GM12878 (cell line): ENCODE measurements at regions not wholly inside any gene's neighbourhood (a gene's known extent, or its start where the extent isn't known, plus 50 kb on each side); places are given as distances from the start of the nearest gene placed in this dataset.

Experiments
- ATAC-seq: fragments of 200-7000 bp; cut with Tn5 transposase; 3 replicates; pipeline ENCODE4 v1.9.1; 2020; ENCODE audit warnings: mild to moderate bottlenecking, moderate library complexity
- BruUV-seq: library from RNA; stranded (reverse); fragments of 400-500 nt; replicated peaks from 2 replicates; lab custom pipeline; 2021; lab: Mats Ljungman, UMichigan
- CTCF ChIA-PET: fragments of 300-600 bp; sonication (Branson Sonifier 250); formaldehyde crosslinking; extraction: SDS; loops from one replicate; lab custom pipeline; 2021; ENCODE audit warnings: inconsistent platforms; lab: Yijun Ruan, JAX
- POLR2A ChIA-PET: fragments of 350-600 bp; formaldehyde crosslinking; extraction: SDS; loops from one replicate; lab custom pipeline; 2021; ENCODE audit warnings: inconsistent platforms; lab: Charles Lee
- RAD21 ChIA-PET: fragments of 300-600 bp; sonication (Branson Sonifier 250); formaldehyde crosslinking; loops from one replicate; lab custom pipeline; 2023; ENCODE audit warnings: antibody characterized with exemption; ENCODE audit not compliant: unreplicated experiment; lab: Charles Lee
- SMC1A ChIA-PET: fragments of 300-600 bp; sonication (Branson Sonifier 250); formaldehyde crosslinking; loops from one replicate; lab custom pipeline; 2023; ENCODE audit not compliant: unreplicated experiment, uncharacterized antibody; lab: Charles Lee
- DNase-seq: peaks from one replicate; pipeline ENCODE4 v3.0.0-alpha.2; 2011; ENCODE audit warnings: low read depth, low spot score
- FAIRE-seq: peaks from 3 replicates; lab custom pipeline; 2011; peaks lifted over from hg19 to GRCh38; lab: Jason Lieb, UNC
- H2AFZ ChIP-seq: 2 replicates; pipeline ENCODE4 v1.6.0; 2011; ENCODE audit warnings: low read depth, low read length, control low read depth; ENCODE audit not compliant: control insufficient read depth
- H3K27ac ChIP-seq: 2 replicates; pipeline ENCODE4 v1.5.1; 2011; ENCODE audit warnings: control low read depth; ENCODE audit not compliant: control insufficient read depth, insufficient read depth
- H3K27me3 ChIP-seq, 2 experiments: replicated peaks in 1 of 2; 2 replicates each; pipeline versions ENCODE4 v1.6.0 to v1.6.1; 2011; ENCODE audit warnings: low read length in 1 of 2; ENCODE audit not compliant: control insufficient read depth in 2 of 2, insufficient read depth in 2 of 2
- H3K36me3 ChIP-seq, 2 experiments: 2 replicates each; pipeline ENCODE4 v1.5.1; 2011; ENCODE audit warnings: low read length in 1 of 2; ENCODE audit not compliant: control insufficient read depth in 2 of 2, insufficient read depth in 2 of 2
- H3K4me1 ChIP-seq: 2 replicates; pipeline ENCODE4 v1.6.1; 2011; ENCODE audit warnings: mild to moderate bottlenecking, low read length, moderate library complexity, mixed read lengths; ENCODE audit not compliant: control insufficient read depth, insufficient read depth
- H3K4me2 ChIP-seq: 2 replicates; pipeline ENCODE4 v1.6.0; 2011; ENCODE audit warnings: control low read depth; ENCODE audit not compliant: control insufficient read depth, insufficient read depth
- H3K4me3 ChIP-seq: fragments of 200-600 bp; sonication (generic); 2 replicates; pipeline ENCODE4 v1.5.1; 2016
- H3K79me2 ChIP-seq: 2 replicates; pipeline ENCODE4 v1.6.0; 2011; ENCODE audit warnings: low read length; ENCODE audit not compliant: control insufficient read depth, insufficient read depth
- H3K9ac ChIP-seq: 2 replicates; pipeline ENCODE4 v1.8.0; 2011; ENCODE audit warnings: low read length, control low read depth, mixed read lengths; ENCODE audit not compliant: control insufficient read depth, insufficient read depth
- H3K9me3 ChIP-seq: replicated peaks from 3 replicates; pipeline ENCODE4 v1.5.1; 2011; ENCODE audit warnings: mild to moderate bottlenecking, low read length; ENCODE audit not compliant: control insufficient read depth, insufficient read depth
- H4K20me1 ChIP-seq: 2 replicates; pipeline ENCODE4 v1.6.0; 2011; ENCODE audit not compliant: control insufficient read depth, insufficient read depth
- CBFB ChIP-seq: IDR thresholded peaks from 2 replicates; pipeline ENCODE4 v1.6.1; 2016; ENCODE audit warnings: antibody characterized with exemption, low read depth
- CEBPZ ChIP-seq: fragments of 150-350 bp; IDR thresholded peaks from 2 replicates; pipeline ENCODE4 v1.6.1; 2016; ENCODE audit warnings: low read depth, low read length
- GABPA ChIP-seq: IDR thresholded peaks from 2 replicates; pipeline ENCODE4 v1.6.1; 2014; ENCODE audit warnings: antibody characterized with exemption, low read depth, mild to moderate bottlenecking, inconsistent platforms
- IRF3 ChIP-seq: fragments of 450-650 bp; IDR thresholded peaks from 2 replicates; pipeline ENCODE4 v1.6.1; 2014; ENCODE audit warnings: mild to moderate bottlenecking
- KDM1A ChIP-seq: fragments of 200-600 bp; sonication (generic); IDR thresholded peaks from 2 replicates; pipeline ENCODE4 v1.6.1; 2016; ENCODE audit warnings: borderline replicate concordance
- POU2F2 ChIP-seq: IDR thresholded peaks from 3 replicates; pipeline ENCODE4 v1.6.1; 2011; ENCODE audit warnings: low read depth, mild to moderate bottlenecking, low read length, borderline replicate concordance
- REST ChIP-seq: IDR thresholded peaks from 2 replicates; pipeline ENCODE4 v1.6.1; 2012; ENCODE audit warnings: mild to moderate bottlenecking, low read depth, low read length
- SMAD1 ChIP-seq: fragments of 450-650 bp; IDR thresholded peaks from 2 replicates; pipeline ENCODE4 v1.6.1; 2018; ENCODE audit warnings: mild to moderate bottlenecking, low read depth; ENCODE audit not compliant: partially characterized antibody
- SUZ12 ChIP-seq: fragments of 200-600 bp; sonication (generic); IDR thresholded peaks from one replicate; pipeline ENCODE4 v1.6.1; 2018; ENCODE audit warnings: antibody characterized with exemption, mild to moderate bottlenecking; ENCODE audit not compliant: unreplicated experiment
- YBX1 ChIP-seq: fragments of 450-650 bp; IDR thresholded peaks from 2 replicates; pipeline ENCODE4 v1.6.1; 2016; ENCODE audit warnings: antibody characterized with exemption
- WGBS: methylation state at CpG from one replicate; pipeline ENCODE4 v1.1.6; 2016; ENCODE audit warnings: low lambda C conversion rate; ENCODE audit not compliant: insufficient replicate concordance, insufficient coverage; ENCODE audit errors: missing lambda C conversion rate; 5-methylcytosine and 5-hydroxymethylcytosine counted together
- in situ Hi-C: fragments of 300-500 bp; cut with MboI; formaldehyde crosslinking; loops from 9 replicates; pipeline ENCODE4 v1.14.3; 2018; ENCODE audit warnings: mixed read lengths
- intact Hi-C: fragments of 100-400 bp; cut with micrococcal nuclease; formaldehyde crosslinking; loops from one replicate; pipeline ENCODE4 v1.14.2; 2022; ENCODE audit not compliant: unreplicated experiment
- TF ChIP-seq, protein P1 (sequence below): fragments of 450-650 bp; formaldehyde crosslinking; IDR thresholded peaks from 2 replicates; pipeline ENCODE4 v1.4.0; 2020; ENCODE audit warnings: mild to moderate bottlenecking, moderate library complexity
- TF ChIP-seq, protein P2 (sequence below): IDR thresholded peaks from 2 replicates; pipeline ENCODE4 v1.6.1; 2011; ENCODE audit warnings: low read depth, mild to moderate bottlenecking, low read length, moderate library complexity, borderline replicate concordance; ENCODE audit errors: extremely low read depth

DNA sequence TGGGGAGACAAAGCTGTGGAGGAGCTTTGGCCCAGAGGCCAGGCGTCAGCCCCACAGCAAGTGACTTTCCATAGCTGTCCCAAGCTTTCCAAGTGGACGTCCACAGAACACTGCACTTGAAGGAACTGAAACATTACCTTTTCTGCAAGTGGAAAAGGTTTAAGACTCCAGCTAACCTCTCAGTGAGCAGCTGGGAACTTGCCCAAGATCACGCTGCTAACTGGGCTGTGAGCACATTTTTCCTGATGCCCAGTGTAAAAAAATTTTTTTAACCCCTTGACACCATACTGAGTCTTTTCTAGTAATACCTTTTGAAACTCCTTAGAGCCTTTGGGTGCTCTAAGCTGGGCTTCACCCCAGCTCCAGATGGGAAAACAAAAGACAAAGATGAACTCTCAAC is 256.7 kb downstream of the HAUS1 start:
- no TSS peak for BruUV-seq
- Histone ChIP-seq H3K27me3 (no peaks in the 10 kb centered on the region), H3K9me3 (no peaks in the 10 kb centered on the region; the same call in 2 of the 3 replicates), H3K4me1 (no peaks in the 10 kb centered on the region), H3K79me2 (no peaks in the 10 kb centered on the region), H2AFZ (no peak overlapping the region), H3K4me3 (no peak overlapping the region), H4K20me1 (no peaks in the 10 kb centered on the region), H3K27ac (no peak overlapping the region), H3K36me3 (no peaks in the 10 kb centered on the region), H3K9ac (no peak overlapping the region), H3K4me2 (no peak overlapping the region)
- ChIA-PET RAD21 (no interaction called here), SMC1A (interaction anchor here (1.7 kb wide), 1 partner anchor 15 kb away, joined by 4 read pairs; no protein-coding TSS in a partner anchor), CTCF (interaction anchor here (1.3 kb wide), 1 partner anchor 80 kb away, joined by 3 read pairs; no protein-coding TSS in a partner anchor), POLR2A (no interaction called here)
- intact Hi-C loops = no loop called here
- ATAC-seq (no peak), DNase-seq (no peak), FAIRE-seq (no peak)
- WGBS = 13% methylated on average over 2 of the region's 3 CpGs
- in situ Hi-C loops = no loop called here
- TF ChIP-seq, protein P1, sequence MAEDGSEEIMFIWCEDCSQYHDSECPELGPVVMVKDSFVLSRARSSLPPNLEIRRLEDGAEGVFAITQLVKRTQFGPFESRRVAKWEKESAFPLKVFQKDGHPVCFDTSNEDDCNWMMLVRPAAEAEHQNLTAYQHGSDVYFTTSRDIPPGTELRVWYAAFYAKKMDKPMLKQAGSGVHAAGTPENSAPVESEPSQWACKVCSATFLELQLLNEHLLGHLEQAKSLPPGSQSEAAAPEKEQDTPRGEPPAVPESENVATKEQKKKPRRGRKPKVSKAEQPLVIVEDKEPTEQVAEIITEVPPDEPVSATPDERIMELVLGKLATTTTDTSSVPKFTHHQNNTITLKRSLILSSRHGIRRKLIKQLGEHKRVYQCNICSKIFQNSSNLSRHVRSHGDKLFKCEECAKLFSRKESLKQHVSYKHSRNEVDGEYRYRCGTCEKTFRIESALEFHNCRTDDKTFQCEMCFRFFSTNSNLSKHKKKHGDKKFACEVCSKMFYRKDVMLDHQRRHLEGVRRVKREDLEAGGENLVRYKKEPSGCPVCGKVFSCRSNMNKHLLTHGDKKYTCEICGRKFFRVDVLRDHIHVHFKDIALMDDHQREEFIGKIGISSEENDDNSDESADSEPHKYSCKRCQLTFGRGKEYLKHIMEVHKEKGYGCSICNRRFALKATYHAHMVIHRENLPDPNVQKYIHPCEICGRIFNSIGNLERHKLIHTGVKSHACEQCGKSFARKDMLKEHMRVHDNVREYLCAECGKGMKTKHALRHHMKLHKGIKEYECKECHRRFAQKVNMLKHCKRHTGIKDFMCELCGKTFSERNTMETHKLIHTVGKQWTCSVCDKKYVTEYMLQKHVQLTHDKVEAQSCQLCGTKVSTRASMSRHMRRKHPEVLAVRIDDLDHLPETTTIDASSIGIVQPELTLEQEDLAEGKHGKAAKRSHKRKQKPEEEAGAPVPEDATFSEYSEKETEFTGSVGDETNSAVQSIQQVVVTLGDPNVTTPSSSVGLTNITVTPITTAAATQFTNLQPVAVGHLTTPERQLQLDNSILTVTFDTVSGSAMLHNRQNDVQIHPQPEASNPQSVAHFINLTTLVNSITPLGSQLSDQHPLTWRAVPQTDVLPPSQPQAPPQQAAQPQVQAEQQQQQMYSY = no peak
- TF ChIP-seq, protein P2, sequence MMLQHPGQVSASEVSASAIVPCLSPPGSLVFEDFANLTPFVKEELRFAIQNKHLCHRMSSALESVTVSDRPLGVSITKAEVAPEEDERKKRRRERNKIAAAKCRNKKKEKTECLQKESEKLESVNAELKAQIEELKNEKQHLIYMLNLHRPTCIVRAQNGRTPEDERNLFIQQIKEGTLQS = no peak
- TF ChIP-seq CBFB = no peak
- TF ChIP-seq YBX1 = no peak
- no peak for TF ChIP-seq IRF3
- no peak for TF ChIP-seq CEBPZ
- no peak for TF ChIP-seq POU2F2
- no peak for TF ChIP-seq SMAD1
- TF ChIP-seq REST = no peak
- no peak for TF ChIP-seq SUZ12
- TF ChIP-seq KDM1A = no peak
- TF ChIP-seq GABPA = no peak
